ENCODE measurements at regions not wholly inside any gene's neighbourhood (a gene's known extent, or its start where the extent isn't known, plus 50 kb on each side); places are given as distances from the start of the nearest gene placed in this dataset.

DNA sequence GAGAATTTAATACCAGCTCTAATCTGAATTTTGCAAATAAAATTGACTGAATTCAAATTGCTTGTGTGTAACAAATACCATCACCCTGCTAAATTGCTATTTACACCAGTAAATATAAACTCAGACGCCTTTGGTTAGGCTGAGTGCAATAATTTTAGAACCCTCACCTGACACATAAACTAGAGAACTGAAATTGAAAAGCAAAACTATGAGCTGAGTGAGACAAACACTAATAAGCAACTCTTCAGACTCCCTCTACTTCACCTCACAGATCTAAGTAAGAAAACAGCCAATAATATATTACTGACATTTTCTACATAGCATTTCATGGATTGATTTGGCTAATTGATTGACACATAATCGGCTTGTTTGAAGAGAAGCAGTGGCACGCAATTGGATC lies 621.2 kb downstream of the REEP3 start:
- TF ChIP-seq, protein P1, sequence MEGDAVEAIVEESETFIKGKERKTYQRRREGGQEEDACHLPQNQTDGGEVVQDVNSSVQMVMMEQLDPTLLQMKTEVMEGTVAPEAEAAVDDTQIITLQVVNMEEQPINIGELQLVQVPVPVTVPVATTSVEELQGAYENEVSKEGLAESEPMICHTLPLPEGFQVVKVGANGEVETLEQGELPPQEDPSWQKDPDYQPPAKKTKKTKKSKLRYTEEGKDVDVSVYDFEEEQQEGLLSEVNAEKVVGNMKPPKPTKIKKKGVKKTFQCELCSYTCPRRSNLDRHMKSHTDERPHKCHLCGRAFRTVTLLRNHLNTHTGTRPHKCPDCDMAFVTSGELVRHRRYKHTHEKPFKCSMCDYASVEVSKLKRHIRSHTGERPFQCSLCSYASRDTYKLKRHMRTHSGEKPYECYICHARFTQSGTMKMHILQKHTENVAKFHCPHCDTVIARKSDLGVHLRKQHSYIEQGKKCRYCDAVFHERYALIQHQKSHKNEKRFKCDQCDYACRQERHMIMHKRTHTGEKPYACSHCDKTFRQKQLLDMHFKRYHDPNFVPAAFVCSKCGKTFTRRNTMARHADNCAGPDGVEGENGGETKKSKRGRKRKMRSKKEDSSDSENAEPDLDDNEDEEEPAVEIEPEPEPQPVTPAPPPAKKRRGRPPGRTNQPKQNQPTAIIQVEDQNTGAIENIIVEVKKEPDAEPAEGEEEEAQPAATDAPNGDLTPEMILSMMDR (IDR thresholded peaks at IDR 0.05; ENCODE audit: low read depth, low read length, missing control alignments): no peak
- no peak for DNase-seq (ENCODE audit: low read depth)
- H3K4me3 ChIP-seq (ENCODE audit: low read depth, low read length): no peak overlapping the region

DNA sequence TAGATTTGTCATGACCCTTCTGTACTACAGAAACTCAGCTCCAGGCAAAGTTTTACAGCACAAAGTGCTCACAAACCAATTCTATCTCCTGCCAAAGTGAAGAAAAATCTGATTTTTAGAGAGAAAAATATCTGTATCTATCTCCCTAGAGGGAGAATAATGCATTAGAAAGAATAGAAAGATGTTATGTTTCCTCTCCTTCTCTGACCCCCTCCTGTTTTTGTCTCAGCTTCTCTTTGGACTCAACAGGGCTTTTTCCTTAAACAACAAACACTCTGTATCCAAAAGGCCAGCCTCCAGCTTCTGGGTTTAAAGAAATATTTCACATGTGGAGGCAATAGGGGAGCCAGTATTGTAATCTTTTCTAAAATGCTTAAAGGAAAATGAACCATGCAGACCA lies 627.4 kb downstream of the REEP3 start:
- no peak for DNase-seq (ENCODE audit: low read depth)
- TF ChIP-seq, protein P1 (IDR thresholded peaks at IDR 0.05; ENCODE audit: low read depth, low read length, missing control alignments): no peak
- H3K4me3 ChIP-seq (ENCODE audit: low read depth, low read length): no peak overlapping the region

DNA sequence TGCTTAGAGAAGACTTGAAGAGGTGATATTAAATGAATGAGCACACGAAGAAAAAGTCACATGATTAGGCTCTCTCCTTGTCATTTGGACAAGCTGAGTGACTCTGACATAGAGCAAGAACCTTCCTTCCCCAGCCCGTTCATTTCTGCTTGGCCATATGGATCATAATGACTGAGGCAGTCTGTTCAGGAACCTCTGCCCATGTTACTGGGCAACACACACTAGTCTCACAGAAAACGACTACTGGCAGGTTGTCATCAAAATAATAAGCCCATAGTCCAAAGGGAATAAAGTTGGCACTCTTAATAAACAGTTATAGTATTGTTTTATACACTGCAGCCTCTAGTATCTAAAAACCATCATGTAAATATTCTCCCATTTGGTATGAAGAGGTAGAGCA lies 635.0 kb downstream of the REEP3 start:
- H3K4me3 ChIP-seq (ENCODE audit: low read depth, low read length): no peak overlapping the region
- TF ChIP-seq, protein P1 (IDR thresholded peaks at IDR 0.05; ENCODE audit: low read depth, low read length, missing control alignments): no peak
- DNase-seq (ENCODE audit: low read depth): no peak

DNA sequence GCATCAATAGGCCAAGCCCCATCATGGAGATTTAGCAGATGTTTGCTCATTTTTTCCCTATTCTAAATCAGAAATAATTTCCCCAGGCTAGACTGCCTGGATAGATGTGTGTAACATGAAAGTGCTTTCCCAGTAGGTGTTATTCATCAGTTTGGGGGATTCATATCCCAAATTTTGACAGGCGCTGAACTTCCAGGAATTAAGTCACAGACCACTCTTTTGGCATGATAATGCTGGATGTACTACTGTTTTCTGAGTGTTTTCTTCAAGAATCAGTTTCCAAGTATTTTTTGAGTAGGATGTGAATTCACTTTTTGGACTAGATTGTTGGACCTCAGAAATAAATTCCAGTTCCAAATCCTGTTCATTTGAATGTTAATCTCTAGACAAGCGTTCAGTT lies 637.4 kb downstream of the REEP3 start:
- TF ChIP-seq, protein P1 (IDR thresholded peaks at IDR 0.05; ENCODE audit: low read depth, low read length, missing control alignments): no peak
- H3K4me3 ChIP-seq (ENCODE audit: low read depth, low read length): no peak overlapping the region
- no peak for DNase-seq (ENCODE audit: low read depth)

DNA sequence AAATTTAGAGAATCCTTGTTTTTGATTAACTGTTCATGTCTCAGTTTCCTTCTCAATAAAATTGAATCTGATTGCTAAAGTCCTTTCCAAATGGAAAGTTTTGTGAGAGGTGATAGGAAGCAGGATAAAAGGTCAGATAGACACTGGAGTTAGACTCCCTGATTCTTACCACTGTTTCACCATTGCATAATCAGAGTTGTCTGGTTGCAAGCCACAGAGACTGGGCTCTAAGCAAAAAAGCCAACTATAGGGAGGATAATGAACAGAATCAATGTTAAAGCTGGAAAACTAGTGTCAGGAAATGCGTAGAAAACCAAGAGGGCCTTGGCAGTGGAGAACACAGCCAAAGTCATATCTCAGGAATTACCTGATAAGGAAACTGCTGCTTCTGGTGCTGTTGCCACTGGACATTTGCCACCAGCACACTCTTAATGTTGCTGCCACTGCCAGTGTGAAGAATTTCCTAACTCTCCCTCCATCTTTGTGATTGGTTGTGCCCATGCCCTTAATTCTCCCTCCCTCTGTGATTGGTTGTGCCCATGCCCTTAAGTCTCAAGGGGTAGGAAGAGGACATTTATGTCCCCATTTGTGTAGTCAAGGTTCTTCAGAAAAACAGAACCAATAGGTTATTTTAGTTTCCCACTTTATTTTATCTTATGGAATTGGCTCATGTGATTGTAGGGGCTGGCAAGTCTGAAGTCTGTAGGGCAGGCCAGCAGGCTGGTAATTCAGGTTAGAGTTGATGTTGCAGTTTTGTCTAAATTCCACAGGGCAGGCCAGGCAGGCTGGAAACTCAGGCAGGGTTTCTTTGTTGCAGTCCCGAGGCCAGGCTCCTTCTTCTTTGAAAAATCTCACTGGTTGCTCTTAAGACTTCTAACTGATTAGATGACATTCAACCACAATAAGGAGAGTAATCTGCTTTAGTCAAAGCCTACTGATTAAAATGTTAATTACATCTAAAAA lies 639.0 kb downstream of the REEP3 start:
- no peak for DNase-seq (ENCODE audit: low read depth)
- TF ChIP-seq, protein P1 (IDR thresholded peaks at IDR 0.05; ENCODE audit: low read depth, low read length, missing control alignments): no peak
- no peak overlapping the region for H3K4me3 ChIP-seq (ENCODE audit: low read depth, low read length)

DNA sequence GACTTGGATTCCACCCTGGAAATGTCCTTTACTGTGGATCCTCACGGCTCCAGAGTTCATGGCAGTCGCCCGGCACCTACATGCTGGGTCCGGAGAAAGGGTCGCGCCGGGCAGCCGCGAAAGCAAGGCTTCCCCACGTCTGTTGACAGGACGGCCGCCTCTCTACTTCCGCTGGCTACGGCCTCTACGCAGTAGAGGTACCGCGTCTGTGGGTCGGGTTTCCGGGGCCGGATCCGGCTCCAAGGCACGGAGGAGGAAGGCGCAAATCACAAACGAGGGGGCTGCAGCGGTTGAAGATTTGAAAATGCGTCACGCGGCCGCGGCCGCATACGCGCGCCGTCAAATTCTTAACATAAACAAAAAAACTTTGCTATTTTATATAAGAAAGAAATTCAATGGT lies 649.6 kb downstream of the REEP3 start:
- DNase-seq (ENCODE audit: low read depth): no peak
- TF ChIP-seq, protein P1 (IDR thresholded peaks at IDR 0.05; ENCODE audit: low read depth, low read length, missing control alignments): no peak
- H3K4me3 ChIP-seq (ENCODE audit: low read depth, low read length): no peak overlapping the region

DNA sequence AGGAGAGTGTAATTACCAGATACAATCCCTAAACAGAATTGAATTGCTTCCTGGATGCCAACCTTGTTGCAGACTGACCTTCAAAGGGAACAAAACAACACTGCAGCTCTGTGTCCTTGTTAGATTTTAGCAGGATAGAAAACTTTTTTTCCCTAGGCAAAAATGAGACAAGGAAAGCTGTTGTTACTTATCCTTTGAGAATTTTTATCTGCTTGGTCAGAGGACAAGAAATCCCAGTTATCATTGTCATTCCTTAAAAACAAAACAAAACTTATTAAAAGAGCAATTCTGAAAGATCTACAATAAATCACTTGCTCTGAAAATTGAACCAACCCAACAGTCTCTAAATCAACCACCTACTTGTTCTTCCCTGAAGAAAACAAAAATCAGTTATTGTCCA lies 652.6 kb downstream of the REEP3 start:
- no peak overlapping the region for H3K4me3 ChIP-seq (ENCODE audit: low read depth, low read length)

More for the DNA sequence above, 652.6 kb downstream of the REEP3 start:
- TF ChIP-seq, protein P1 (IDR thresholded peaks at IDR 0.05; ENCODE audit: low read depth, low read length, missing control alignments): no peak
- DNase-seq (ENCODE audit: low read depth): no peak

All from GM12864 (cell line).